GM18517 (cell line): ENCODE measurements at regions not wholly inside any gene's neighbourhood (a gene's known extent, or its start where the extent isn't known, plus 50 kb on each side); places are given as distances from the start of the nearest gene placed in this dataset.
"Not testable (repeated sequence)": the region's sequence is repeated elsewhere in the genome, so short reads cannot be mapped to it uniquely, and the experiment has no call there.

Source experiments
- ATAC-seq: cut with Tn5 transposase; IDR thresholded peaks from one replicate; pipeline ENCODE4 v1.9.1; 2021; ENCODE audit warnings: mild to moderate bottlenecking, moderate library complexity; ENCODE audit not compliant: unreplicated experiment

- ATAC-seq, result no peak
These were observed 478.3 kb upstream of the ISX start for GRCh38 chr22:34587357-34588356.

DNA sequence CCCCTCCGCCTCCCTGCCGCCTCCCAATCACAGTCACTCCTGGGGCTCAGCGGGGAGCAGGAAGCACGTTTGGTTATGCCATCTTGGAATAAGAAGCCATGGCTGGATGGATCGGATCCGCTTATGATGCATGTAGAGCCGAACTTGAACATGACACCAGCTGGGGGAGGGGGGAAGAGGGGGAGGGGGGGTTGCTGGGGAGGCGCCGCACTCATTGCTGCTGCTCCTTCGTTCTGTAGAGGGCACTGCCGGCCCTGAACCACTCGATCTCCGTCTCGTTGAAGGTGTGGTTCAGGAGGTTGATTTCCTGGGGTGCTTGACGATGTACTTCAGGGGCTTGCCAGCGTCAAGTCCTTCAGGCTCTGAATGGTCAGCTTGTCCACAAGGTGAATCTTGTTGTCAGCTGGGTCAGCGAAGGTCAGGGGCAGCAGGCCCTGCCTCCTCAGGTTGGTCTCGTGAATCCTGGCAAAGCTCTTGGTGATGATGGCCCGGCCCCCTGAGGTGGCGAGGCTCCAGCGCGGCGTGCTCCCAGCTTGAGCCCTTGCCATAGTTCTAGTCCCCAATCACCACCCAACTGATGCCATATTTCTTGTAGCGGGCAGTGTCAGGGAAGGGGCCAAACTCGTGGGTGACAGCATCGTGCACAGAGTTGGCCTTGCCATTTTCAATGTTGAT, 476.9 kb upstream of the ISX start:
- ATAC-seq, result no peak

- no peak for ATAC-seq
These were observed 473.7 kb upstream of the ISX start for GRCh38 chr22:34592123-34592740.

DNA sequence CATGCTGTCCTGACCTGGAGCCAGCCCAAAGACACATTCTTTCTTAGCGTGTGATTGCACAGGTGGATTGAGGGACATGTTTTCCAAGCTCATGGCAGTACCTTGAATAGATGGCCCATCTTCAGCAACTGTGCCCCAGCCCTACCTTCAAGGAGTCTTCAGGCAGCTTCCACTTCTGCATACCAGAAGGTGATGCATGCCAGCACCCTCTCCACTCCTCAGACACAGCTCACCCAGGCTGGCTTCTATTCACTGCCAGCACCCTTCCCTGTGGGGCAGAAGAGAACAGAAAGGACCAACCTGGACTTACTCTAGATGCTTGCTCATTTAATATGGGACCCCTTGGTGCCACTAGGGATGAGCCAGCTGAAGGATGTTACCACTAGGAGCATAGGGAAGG, 466.4 kb upstream of the ISX start:
- ATAC-seq, result no peak

- no peak for ATAC-seq
These were observed 461.6 kb upstream of the ISX start for GRCh38 chr22:34604312-34604711.

GRCh38 chr22:34608106-34608505, 457.9 kb upstream of the ISX start:
- ATAC-seq, result no peak

GRCh38 chr22:34608540-34609115, 457.3 kb upstream of the ISX start:
- ATAC-seq, result no peak

- ATAC-seq, result no peak
These were observed 456.3 kb upstream of the ISX start for GRCh38 chr22:34609646-34610045.

DNA sequence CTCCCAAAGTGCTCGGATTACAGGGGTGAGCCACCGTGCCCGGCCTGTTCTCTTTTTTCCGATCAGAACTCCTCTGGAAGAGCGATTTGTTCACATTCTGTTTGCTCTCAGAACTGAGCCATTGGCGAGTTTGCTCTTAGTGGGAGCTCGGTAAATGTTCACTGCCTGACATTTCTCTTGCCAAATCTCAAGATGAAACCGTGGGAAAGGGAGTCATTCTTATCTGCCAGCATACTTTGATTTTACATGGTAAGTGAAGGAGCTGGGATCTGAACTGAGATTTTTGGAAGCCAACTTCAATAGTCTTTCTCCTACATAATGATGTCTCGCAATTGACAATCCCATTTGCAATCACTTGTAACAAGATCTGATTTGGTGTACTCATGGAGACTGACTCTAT, 445.8 kb upstream of the ISX start:
- ATAC-seq, result no peak

DNA sequence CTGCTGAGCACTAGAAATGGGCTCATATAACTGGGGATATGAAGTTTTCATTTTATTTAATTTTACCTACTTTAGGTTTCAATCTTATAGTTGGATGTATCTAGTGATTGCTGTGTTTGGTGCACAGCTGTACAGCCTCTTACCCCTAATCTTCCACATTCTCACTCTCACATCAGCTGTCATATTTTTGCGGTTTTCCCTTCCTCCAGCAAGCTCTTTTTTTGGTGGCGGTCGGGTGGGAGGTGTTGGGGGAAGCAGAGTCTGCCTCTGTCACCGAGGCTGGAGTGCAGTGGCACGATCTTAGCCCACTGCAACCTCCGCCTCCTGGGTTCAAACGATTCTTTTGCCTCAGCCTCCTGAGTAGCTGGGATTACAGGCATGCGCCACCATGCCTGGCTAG, 445.1 kb upstream of the ISX start:
- ATAC-seq, result no peak

GRCh38 chr22:34622602-34623001, 443.4 kb upstream of the ISX start:
- no peak for ATAC-seq

DNA sequence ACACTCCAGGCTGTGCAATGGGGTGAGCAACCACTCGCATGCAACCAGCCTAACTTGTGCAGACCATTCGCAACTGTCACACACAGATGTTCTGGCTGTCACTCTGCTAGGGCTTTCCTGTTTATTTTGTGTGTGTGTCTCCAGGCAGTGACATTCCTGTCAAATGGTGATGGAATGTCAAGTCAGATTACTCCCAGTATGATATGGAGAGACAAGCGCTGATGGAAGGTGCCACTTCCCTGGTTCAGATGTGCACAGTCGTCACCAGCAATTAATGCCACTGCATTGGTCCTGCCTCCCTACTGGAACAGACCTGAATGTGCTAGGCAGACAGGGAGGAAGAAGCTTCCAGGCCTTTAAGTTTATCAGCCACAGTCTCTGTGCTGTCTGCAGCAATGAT, 442.4 kb upstream of the ISX start:
- no peak for ATAC-seq

DNA sequence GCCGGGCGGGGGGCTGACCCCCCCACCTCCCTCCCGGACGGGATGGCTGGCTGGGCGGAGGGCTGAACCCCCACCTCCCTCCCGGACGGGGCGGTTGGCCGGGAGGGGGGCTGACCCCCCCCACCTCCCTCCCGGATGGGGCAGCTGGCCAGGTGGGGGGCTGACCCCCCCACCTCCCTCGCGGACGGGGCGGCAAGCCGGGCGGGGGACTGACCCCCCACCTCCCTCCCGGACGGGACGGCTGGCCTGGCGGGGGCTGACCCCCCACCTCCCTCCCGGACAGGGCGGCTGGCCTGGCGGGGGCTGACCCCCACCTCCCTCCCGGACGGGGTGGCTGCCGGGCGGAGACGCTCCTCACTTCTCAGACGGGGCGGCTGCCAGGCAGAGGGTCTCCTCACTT, 440.1 kb upstream of the ISX start:
- ATAC-seq, result not testable (repeated sequence)

DNA sequence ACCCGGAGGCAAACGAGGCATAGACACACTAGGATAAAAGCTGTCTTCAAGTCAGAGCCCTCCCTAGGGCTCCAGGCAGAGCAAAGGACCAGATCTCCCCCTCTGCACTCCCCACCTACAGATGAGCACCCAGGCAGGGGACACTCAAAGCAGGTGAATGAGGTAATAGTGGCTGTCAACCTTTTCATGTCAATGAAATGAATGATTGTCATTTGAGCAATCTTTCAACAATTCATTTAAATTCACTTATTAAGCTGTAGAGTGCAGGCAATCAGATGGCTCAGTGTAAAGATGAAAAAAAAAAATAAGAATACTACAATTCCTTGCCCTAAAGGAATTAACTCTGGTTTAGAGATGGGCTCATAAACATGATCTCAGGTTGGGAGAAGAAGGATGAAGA, 427.8 kb upstream of the ISX start:
- no peak for ATAC-seq

DNA sequence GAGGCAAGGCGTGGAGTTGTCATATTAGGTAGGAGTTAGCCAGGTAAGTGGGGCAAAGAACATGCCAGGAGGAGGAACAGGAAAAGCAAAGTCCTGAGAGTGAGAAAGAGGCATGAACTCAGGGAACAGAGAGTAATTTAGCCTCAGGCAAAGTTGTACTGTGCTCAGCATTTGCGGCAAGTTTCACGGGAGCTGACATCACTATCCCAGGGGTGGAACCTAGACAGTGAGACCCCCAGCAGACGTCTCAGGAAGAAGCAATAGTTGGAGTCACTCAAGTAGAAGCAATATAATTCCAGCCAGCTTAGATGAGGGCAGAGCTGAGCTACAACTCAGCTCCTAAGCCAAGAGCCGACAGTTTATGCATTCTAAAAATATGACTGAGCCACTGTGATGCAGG, 426.0 kb upstream of the ISX start:
- ATAC-seq, result no peak

DNA sequence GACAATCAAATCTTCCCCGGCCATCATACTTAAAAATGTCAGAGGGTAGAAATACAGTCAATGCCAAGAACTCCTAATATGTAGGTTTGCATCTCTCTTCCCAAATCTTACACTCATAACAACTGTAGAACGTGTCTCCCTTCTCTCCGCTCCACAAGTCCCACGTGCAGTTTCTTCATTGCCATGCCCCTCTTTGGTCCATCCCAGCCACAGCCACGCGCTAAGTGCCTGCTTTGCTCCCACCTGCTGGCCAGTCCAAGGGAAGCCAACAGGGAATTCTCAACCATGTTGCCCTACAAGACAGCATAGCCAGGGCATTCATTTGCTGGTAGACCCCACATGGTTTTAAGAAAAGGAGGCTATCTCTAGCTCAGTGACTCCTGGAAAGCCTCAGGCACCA, 420.6 kb upstream of the ISX start:
- no peak for ATAC-seq

DNA sequence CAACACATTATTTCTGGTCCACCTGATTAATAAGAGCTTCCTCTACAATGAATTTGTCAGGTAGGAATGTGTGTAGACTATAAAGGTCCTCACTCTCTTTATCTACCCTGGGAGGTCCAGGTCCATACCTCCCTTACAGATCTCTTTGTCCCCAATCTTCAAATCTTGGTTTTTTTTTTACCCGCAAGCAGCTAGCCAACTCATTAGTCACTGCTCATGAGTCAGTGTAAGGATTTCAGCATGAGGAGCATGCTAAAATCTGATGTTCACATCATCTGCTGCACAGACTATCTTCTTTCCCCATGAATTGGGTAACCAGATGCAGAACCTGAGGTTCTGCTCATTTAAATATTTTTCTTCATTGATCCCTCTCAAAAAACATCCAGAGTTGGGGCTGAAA, 397.0 kb upstream of the ISX start:
- ATAC-seq, result no peak

- ATAC-seq, result not testable (repeated sequence)
These were observed 382.9 kb upstream of the ISX start for GRCh38 chr22:34683031-34683430.

DNA sequence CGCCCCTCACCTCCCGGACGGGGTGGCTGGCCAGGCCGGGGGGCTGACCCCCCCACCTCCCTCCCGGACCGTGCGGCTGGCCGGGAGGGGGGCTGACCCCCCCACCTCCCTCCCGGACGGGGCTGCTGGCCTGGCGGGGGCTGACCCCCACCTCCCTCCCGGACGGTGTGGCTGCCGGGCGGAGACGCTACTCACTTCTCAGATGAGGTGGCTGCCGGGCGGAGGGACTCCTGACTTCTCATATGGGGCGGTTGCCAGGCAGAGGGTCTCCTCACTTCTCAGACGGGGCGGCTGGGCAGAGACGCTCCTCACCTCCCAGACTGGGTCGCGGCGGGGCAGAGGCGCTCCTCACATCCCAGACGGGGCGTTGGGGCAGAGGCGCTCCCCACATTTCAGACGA, 381.7 kb upstream of the ISX start:
- not testable (repeated sequence) for ATAC-seq

DNA sequence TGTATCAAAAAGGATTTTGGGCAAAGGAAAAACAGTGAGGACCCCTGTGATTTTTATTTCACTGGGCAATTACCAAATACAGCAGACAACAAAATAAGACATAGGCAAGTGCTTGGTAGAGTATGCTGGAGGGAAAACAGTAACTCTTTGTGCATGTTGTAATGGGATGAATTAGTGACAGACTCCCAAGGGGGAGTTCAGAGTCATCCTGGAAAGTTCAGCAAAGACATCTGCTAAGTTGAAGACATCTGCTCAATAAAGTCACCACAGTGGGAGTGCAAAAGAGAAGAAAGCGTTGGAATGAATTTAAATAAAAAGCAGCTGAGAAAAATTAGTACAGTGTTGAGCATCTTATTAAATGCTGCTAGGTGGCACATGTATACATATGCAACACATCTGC, 378.8 kb upstream of the ISX start:
- ATAC-seq, result no peak

DNA sequence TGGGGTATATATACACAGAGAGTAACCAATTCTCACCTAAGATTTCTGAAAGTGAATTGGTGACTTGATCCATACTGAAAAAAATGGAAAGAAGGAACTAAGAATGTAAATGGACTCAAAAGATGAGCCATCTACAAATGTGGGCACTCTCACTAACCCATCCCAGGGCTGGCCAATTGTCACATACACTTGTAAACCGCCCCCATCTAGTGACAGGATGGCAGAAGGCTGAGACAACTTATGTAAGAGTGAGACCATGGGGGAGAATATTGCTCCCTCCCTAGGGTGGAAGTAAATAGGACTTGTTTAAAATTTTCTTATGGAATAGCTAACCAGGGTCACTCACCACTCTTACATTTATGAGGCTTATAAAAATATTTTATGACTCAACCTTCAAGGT, 377.1 kb upstream of the ISX start:
- no peak for ATAC-seq
